ENCODE measurements at regions not wholly inside any gene's neighbourhood (a gene's known extent, or its start where the extent isn't known, plus 50 kb on each side); places are given as distances from the start of the nearest gene placed in this dataset.

DNA sequence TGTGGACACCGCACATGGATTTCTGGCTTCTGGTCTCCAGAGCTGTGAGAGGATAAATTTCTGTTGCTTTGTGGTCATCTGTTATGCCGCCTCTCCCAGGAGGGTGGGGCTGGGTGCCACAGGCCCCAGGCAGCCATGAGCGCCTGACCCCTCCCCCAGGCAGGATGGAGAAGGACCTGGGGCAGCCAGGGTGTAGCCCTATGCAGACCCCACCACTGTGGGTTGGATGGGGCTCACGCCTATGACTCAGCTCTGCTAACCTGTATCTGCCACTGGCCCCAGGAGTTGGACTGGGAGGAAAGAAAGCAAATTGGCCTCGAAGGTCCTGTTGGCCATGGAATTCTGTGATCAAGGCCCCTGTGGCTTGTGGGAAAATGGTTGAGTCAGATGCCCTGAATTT is 1351.1 kb downstream of the BRD1 start:
- TF ChIP-seq EZH2 (IDR thresholded peaks at IDR 0.05) (no peak), POLR2AphosphoS5 (IDR thresholded peaks at IDR 0.05; ENCODE audit: borderline replicate concordance, low read depth, low read length) (no peak)
